GM23248 (cell line): ENCODE measurements at regions not wholly inside any gene's neighbourhood (a gene's known extent, or its start where the extent isn't known, plus 50 kb on each side); places are given as distances from the start of the nearest gene placed in this dataset.
"Not testable (repeated sequence)": the region's sequence is repeated elsewhere in the genome, so short reads cannot be mapped to it uniquely, and the experiment has no call there.

ENCODE experiments used
- EZH2 ChIP-seq: fragments of 200-600 bp; sonication (generic); IDR thresholded peaks from 2 replicates; pipeline ENCODE4 v1.6.1; 2018; ENCODE audit warnings: antibody characterized with exemption, mild to moderate bottlenecking; ENCODE audit not compliant: insufficient read depth, poor library complexity, severe bottlenecking
- EZH2phosphoT487 ChIP-seq: fragments of 200-600 bp; sonication (generic); IDR thresholded peaks from 2 replicates; pipeline ENCODE4 v1.6.1; 2018; ENCODE audit warnings: antibody characterized with exemption, moderate library complexity, mild to moderate bottlenecking, low read depth; ENCODE audit not compliant: insufficient read depth

GRCh38 chr12:131207841-131208240, 254.1 kb downstream of the ADGRD1 start:
- not testable (repeated sequence) for TF ChIP-seq EZH2, EZH2phosphoT487
